ENCODE measurements at regions not wholly inside any gene's neighbourhood (a gene's known extent, or its start where the extent isn't known, plus 50 kb on each side); places are given as distances from the start of the nearest gene placed in this dataset.
A peak's percentile ranks its signal among the peaks of the same experiment; 100 is the strongest.

GRCh38 chr1:38250356-38250755 is 203.8 kb upstream of the POU3F1 start:
- no peak overlapping the region for H3K18ac ChIP-seq (ENCODE audit: low read length)
- H2BK120ac ChIP-seq (ENCODE audit: insufficient read depth, low read length, poor library complexity): no peak overlapping the region
- no peak for DNase-seq
- no peak overlapping the region for H2BK12ac ChIP-seq (ENCODE audit: low read length)
- no peak overlapping the region for H4K8ac ChIP-seq (ENCODE audit: low read depth, low read length)
- H3K4ac ChIP-seq (ENCODE audit: low read depth, low read length): no peak overlapping the region
- no peak overlapping the region for H3K9ac ChIP-seq (ENCODE audit: low read length)
- no peak overlapping the region for H4K12ac ChIP-seq (ENCODE audit: low read depth, low read length)
- no peak overlapping the region for H2BK5ac ChIP-seq (ENCODE audit: low read depth, low read length, poor library complexity)
- no CpG with 5 or more reads among the region's 3 CpGs for WGBS (ENCODE audit: extremely low coverage, insufficient coverage, insufficient read length)
- H3K79me2 ChIP-seq (ENCODE audit: control insufficient read depth, insufficient read depth, low read length, poor library complexity): no peaks in the 10 kb centered on the region
- H4K91ac ChIP-seq (ENCODE audit: low read depth, low read length): no peak overlapping the region
- peaks cover 9 to 13% of the 10 kb centered on the region in 2 experiments for H3K4me1 ChIP-seq (ENCODE audit: control insufficient read depth in 1 of 2, insufficient read depth in 2 of 2, low read length in 2 of 2)
- no peaks in the 10 kb centered on the region for H3K36me3 ChIP-seq (ENCODE audit: control insufficient read depth in 1 of 2, insufficient read depth in 2 of 2, low read length in 2 of 2)
- H3K27me3 ChIP-seq (ENCODE audit: insufficient read depth, low read length): no peaks in the 10 kb centered on the region
- H2AK5ac ChIP-seq (ENCODE audit: low read length): no peak overlapping the region
- no peak overlapping the region for H3K23ac ChIP-seq (ENCODE audit: low read length)
- no peak overlapping the region for H2AFZ ChIP-seq (ENCODE audit: insufficient read depth, low read length, poor library complexity)
- H3K9me3 ChIP-seq (ENCODE audit: insufficient read depth, low read depth, low read length): peaks cover 4% of the 10 kb centered on the region
- no peak overlapping the region for H3K14ac ChIP-seq (ENCODE audit: low read length)
- no peak overlapping the region for H3K4me3 ChIP-seq (ENCODE audit: low read depth, low read length)
- H3K79me1 ChIP-seq (ENCODE audit: low read length): no peaks in the 10 kb centered on the region
- no peak overlapping the region for H3K27ac ChIP-seq (ENCODE audit: low read depth, low read length)
- H3K4me2 ChIP-seq (ENCODE audit: low read length): no peak overlapping the region

- Histone ChIP-seq H4K8ac (ENCODE audit: low read depth, low read length) (no peak overlapping the region), H3K4me2 (ENCODE audit: low read length) (no peak overlapping the region), H3K36me3 (ENCODE audit: control insufficient read depth in 1 of 2, insufficient read depth in 2 of 2, low read length in 2 of 2) (no peaks in the 10 kb centered on the region), H3K14ac (ENCODE audit: low read length) (no peak overlapping the region), H3K4me3 (ENCODE audit: low read depth, low read length) (no peak overlapping the region), H3K79me1 (ENCODE audit: low read length) (no peaks in the 10 kb centered on the region), H4K91ac (ENCODE audit: low read depth, low read length) (no peak overlapping the region), H3K79me2 (ENCODE audit: control insufficient read depth, insufficient read depth, low read length, poor library complexity) (no peaks in the 10 kb centered on the region), H2BK12ac (ENCODE audit: low read length) (no peak overlapping the region), H2AFZ (ENCODE audit: insufficient read depth, low read length, poor library complexity) (no peak overlapping the region), H3K27me3 (ENCODE audit: insufficient read depth, low read length) (no peaks in the 10 kb centered on the region), H3K9ac (ENCODE audit: low read length) (no peak overlapping the region), H3K18ac (ENCODE audit: low read length) (no peak overlapping the region), H2BK120ac (ENCODE audit: insufficient read depth, low read length, poor library complexity) (no peak overlapping the region), H3K27ac (ENCODE audit: low read depth, low read length) (no peak overlapping the region), H3K9me3 (ENCODE audit: insufficient read depth, low read depth, low read length) (peaks cover 2% of the 10 kb centered on the region), H2BK5ac (ENCODE audit: low read depth, low read length, poor library complexity) (no peak overlapping the region), H2AK5ac (ENCODE audit: low read length) (no peak overlapping the region), H3K4ac (ENCODE audit: low read depth, low read length) (no peak overlapping the region), H3K23ac (ENCODE audit: low read length) (no peak overlapping the region), H4K12ac (ENCODE audit: low read depth, low read length) (no peak overlapping the region), H3K4me1 (ENCODE audit: control insufficient read depth in 1 of 2, insufficient read depth in 2 of 2, low read length in 2 of 2) (peaks cover 9 to 13% of the 10 kb centered on the region in 2 experiments)
- WGBS (ENCODE audit: extremely low coverage, insufficient coverage, insufficient read length): no CpG with 5 or more reads among the region's 7 CpGs
- DNase-seq: no peak
Observed at GRCh38 chr1:38249001-38249400, 202.4 kb upstream of the POU3F1 start.

DNA sequence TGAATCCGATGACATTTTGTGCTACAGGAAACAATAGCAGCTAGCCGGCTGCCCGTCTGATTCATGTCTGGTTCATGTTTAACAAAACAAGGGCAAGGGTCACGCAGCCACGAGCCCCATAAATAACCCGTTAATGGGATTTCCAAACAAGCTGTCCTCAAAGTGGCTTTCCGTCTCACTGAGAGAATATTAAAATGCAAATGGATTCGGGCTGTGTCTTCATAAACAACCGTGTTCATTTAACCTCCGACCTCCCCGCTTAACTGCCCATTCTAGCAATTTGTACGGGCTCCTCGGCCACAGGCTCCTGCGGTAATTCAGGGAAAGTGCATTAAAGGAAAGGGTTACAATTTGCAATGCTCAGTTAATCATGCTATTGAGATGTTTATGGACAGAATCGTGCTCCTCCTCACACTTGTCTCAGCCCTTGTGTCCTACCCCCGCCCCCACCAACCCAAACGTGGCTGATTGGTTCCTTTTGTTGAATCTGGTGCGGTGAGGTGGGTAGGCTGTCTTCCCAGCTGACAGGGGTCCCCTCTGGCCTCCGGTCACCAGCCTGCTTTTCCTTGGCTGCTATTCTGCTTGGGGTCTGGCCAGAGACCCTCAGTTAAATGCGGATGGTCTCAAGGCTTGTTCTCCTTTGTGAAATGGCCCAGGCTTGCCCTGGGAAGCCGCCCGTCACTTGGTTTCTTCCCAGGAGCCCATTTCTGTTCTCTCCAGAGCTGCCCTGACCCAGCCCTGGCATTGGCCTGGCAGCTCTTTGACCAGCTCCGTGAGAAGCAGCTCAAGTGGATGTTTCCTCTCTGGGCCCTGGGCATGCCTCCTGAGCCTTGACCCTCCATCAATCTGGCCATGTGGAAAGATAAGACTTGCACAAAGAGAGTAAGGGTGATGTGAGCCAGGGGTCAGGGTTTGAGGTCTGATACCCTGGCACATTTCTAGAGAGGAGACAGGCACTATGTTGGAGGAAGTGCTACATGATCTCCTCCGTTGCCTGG is 200.7 kb upstream of the POU3F1 start:
- H2AFZ ChIP-seq (ENCODE audit: insufficient read depth, low read length, poor library complexity): no peak overlapping the region
- H3K4me1 ChIP-seq (ENCODE audit: control insufficient read depth in 1 of 2, insufficient read depth in 2 of 2, low read length in 2 of 2): peaks cover 18 to 24% of the 10 kb centered on the region in 2 experiments
- no peak overlapping the region for H2BK12ac ChIP-seq (ENCODE audit: low read length)
- H4K12ac ChIP-seq (ENCODE audit: low read depth, low read length): no peak overlapping the region
- H3K4me3 ChIP-seq (ENCODE audit: low read depth, low read length): no peak overlapping the region
- no peaks in the 10 kb centered on the region for H3K79me1 ChIP-seq (ENCODE audit: low read length)
- no peak overlapping the region for H3K4ac ChIP-seq (ENCODE audit: low read depth, low read length)
- H3K9me3 ChIP-seq (ENCODE audit: insufficient read depth, low read depth, low read length): peaks cover under 1% of the 10 kb centered on the region
- no peak overlapping the region for H4K8ac ChIP-seq (ENCODE audit: low read depth, low read length)
- H3K27me3 ChIP-seq (ENCODE audit: insufficient read depth, low read length): no peaks in the 10 kb centered on the region
- no peak overlapping the region for H4K91ac ChIP-seq (ENCODE audit: low read depth, low read length)
- no CpG with 5 or more reads among the region's 24 CpGs for WGBS (ENCODE audit: extremely low coverage, insufficient coverage, insufficient read length)
- no peak overlapping the region for H3K18ac ChIP-seq (ENCODE audit: low read length)
- H3K36me3 ChIP-seq (ENCODE audit: control insufficient read depth in 1 of 2, insufficient read depth in 2 of 2, low read length in 2 of 2): no peaks in the 10 kb centered on the region
- H2BK5ac ChIP-seq (ENCODE audit: low read depth, low read length, poor library complexity): no peak overlapping the region
- H3K14ac ChIP-seq (ENCODE audit: low read length): no peak overlapping the region
- no peak overlapping the region for H3K27ac ChIP-seq (ENCODE audit: low read depth, low read length)
- no peak for DNase-seq
- H2AK5ac ChIP-seq (ENCODE audit: low read length): no peak overlapping the region
- no peak overlapping the region for H3K9ac ChIP-seq (ENCODE audit: low read length)
- H3K4me2 ChIP-seq (ENCODE audit: low read length): peak overlapping the region; percentile 31
- no peak overlapping the region for H2BK120ac ChIP-seq (ENCODE audit: insufficient read depth, low read length, poor library complexity)
- H3K79me2 ChIP-seq (ENCODE audit: control insufficient read depth, insufficient read depth, low read length, poor library complexity): no peaks in the 10 kb centered on the region
- no peak overlapping the region for H3K23ac ChIP-seq (ENCODE audit: low read length)

DNA sequence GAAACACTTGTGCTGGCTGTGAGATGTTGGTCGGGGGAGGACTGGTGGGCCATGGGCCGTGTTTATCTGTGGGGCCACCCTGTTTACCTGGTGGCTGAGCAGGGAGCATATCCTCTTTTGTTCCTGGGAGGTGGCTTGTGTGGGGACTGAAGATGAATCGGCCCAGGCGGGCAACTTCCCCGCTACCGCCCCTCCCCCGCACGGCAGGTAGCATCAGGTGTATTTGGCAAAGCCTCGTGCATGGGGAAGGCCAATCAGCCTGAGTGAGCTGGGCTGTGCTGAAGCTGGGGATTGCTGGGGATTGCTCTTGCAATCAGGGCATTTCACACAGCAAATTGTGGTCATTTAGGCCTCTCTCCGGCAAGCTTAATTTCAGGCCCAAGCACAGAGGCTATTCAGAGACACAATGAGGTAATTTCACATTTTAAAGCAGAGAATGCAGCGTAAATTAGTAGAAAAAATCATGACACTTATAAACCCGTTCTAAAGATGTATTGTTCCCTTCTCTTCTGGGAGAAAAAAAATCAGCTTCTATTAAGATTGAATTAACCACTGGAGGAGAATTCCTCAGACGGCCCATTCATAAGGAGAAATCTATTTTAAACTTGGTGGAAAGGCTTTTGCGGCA is 197.7 kb upstream of the POU3F1 start:
- H2BK12ac ChIP-seq (ENCODE audit: low read length): no peak overlapping the region
- no peak overlapping the region for H3K18ac ChIP-seq (ENCODE audit: low read length)
- H3K23ac ChIP-seq (ENCODE audit: low read length): no peak overlapping the region
- H3K4me2 ChIP-seq (ENCODE audit: low read length): no peak overlapping the region
- no peak overlapping the region for H2AK5ac ChIP-seq (ENCODE audit: low read length)
- H2BK5ac ChIP-seq (ENCODE audit: low read depth, low read length, poor library complexity): no peak overlapping the region
- H3K4ac ChIP-seq (ENCODE audit: low read depth, low read length): no peak overlapping the region
- no peak overlapping the region for H4K12ac ChIP-seq (ENCODE audit: low read depth, low read length)
- no peak for DNase-seq
- no peak overlapping the region for H3K14ac ChIP-seq (ENCODE audit: low read length)
- no peaks in the 10 kb centered on the region for H3K79me2 ChIP-seq (ENCODE audit: control insufficient read depth, insufficient read depth, low read length, poor library complexity)
- H4K8ac ChIP-seq (ENCODE audit: low read depth, low read length): no peak overlapping the region
- no CpG with 5 or more reads among the region's 14 CpGs for WGBS (ENCODE audit: extremely low coverage, insufficient coverage, insufficient read length)
- H3K27me3 ChIP-seq (ENCODE audit: insufficient read depth, low read length): no peaks in the 10 kb centered on the region
- H2BK120ac ChIP-seq (ENCODE audit: insufficient read depth, low read length, poor library complexity): no peak overlapping the region
- H3K9ac ChIP-seq (ENCODE audit: low read length): no peak overlapping the region
- H3K4me1 ChIP-seq (ENCODE audit: control insufficient read depth in 1 of 2, insufficient read depth in 2 of 2, low read length in 2 of 2): peaks cover 18 to 24% of the 10 kb centered on the region in 2 experiments
- H3K4me3 ChIP-seq (ENCODE audit: low read depth, low read length): no peak overlapping the region
- H3K36me3 ChIP-seq (ENCODE audit: control insufficient read depth in 1 of 2, insufficient read depth in 2 of 2, low read length in 2 of 2): no peaks in the 10 kb centered on the region
- no peaks in the 10 kb centered on the region for H3K79me1 ChIP-seq (ENCODE audit: low read length)
- no peak overlapping the region for H2AFZ ChIP-seq (ENCODE audit: insufficient read depth, low read length, poor library complexity)
- no peaks in the 10 kb centered on the region for H3K9me3 ChIP-seq (ENCODE audit: insufficient read depth, low read depth, low read length)
- no peak overlapping the region for H4K91ac ChIP-seq (ENCODE audit: low read depth, low read length)
- no peak overlapping the region for H3K27ac ChIP-seq (ENCODE audit: low read depth, low read length)

All from trophoblast cell (in vitro differentiated cells and primary cell).